WTC11 (cell line): ENCODE measurements at regions not wholly inside any gene's neighbourhood (a gene's known extent, or its start where the extent isn't known, plus 50 kb on each side); places are given as distances from the start of the nearest gene placed in this dataset.

Experiments used
- CTCF ChIP-seq: fragments of 200-600 bp; IDR thresholded peaks from 2 replicates; pipeline ENCODE4 v1.8.0; 2022; ENCODE audit warnings: antibody characterized with exemption
- USF1 ChIP-seq: sonication (generic); formaldehyde crosslinking; IDR thresholded peaks from 2 replicates; pipeline ENCODE4 v1.8.0; 2022; ENCODE audit warnings: mild to moderate bottlenecking, missing genetic modification reagents

GRCh38 chr16:47848421-47849109 is 307.2 kb downstream of the ABCC12 start:
- TF ChIP-seq CTCF (no peak), USF1 (CRISPR knock-in tag) (no peak)
